ENCODE measurements at regions not wholly inside any gene's neighbourhood (a gene's known extent, or its start where the extent isn't known, plus 50 kb on each side); places are given as distances from the start of the nearest gene placed in this dataset.
"Not testable (repeated sequence)": the region's sequence is repeated elsewhere in the genome, so short reads cannot be mapped to it uniquely, and the experiment has no call there.

GRCh38 chr2:153635494-153635893, 156.9 kb upstream of the RPRM start:
- DNase-seq, result peak; percentile 13

DNA sequence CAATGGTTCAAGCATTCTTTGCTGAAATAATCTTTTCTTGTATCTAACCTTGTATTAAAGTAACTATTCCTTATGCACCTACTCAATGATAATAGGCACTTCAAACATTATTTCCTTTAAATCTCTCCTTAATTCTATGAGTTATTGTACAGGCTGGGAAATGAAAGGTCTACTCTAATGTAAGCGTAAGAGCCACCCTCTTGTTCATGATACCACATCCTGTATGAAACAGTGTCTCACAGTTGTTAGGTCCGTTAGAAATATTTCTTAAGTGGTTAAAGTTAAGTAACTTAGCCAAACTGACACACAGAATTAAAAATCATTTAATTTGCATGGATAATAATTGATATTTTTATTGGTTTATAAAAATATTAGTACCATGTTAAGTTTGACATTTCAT, 162.5 kb upstream of the RPRM start:
- no peak for DNase-seq

GRCh38 chr2:153644955-153645354, 166.4 kb upstream of the RPRM start:
- no peak for DNase-seq

DNA sequence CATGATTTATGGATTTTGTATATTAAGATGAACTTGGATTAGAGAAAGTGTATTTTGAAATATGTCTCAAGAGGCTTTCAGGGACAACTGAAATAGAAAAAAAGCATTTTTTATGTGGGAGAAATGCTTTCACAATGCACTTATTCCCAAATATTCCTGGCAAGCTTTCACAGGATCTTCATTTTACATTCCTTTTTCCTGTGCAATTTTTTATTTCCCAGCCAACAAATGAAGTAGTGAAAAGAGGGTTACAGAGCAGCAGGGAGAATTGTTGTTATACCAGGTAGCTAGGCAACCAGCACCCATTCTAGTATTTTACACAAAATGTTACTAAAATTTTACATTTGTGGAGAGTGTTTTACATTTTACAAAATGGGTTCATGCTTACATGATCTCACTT, 167.0 kb upstream of the RPRM start:
- DNase-seq, result no peak

DNA sequence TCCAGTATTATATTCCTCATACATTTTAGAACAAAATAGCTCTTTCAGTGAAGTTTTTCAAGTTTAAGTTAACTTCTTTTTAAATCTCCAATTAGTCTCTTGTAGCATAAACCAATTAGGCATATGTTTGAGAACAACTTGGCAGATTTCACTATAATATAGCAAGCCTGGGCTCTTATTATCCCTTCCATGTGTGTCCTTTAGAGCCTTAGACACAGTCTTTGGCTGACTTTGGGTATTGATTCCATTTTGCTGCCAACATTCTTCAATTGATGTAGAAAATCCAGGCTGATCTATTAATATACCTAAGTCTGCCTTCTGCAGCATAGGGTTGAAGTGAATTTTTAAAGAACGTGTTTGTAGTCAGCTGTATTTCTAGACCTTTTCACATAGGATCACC, 179.1 kb upstream of the RPRM start:
- no peak for DNase-seq

GRCh38 chr2:153661801-153662200, 183.2 kb upstream of the RPRM start:
- DNase-seq, result no peak

GRCh38 chr2:153663371-153663770, 184.8 kb upstream of the RPRM start:
- no peak for DNase-seq

DNA sequence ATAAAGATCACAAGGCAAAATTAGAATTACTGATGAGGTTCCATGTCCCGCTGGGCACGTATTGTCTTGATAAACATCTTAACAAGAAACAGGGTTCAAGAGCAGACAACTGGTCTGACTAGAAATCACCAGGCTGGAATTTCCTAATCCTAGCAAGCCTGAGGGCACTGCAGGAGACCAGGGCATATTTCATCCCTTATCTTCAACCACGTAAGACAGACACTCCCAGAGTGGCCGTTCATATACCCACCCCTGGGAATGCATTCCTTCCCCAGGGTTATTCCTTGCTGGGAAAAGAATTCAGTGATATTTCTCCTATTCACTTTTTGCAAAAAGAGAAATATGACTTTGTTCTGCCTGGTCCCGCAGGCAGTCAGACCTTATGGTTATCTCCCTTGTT, 185.4 kb upstream of the RPRM start:
- not testable (repeated sequence) for DNase-seq

GRCh38 chr2:153667475-153667874, 188.9 kb upstream of the RPRM start:
- no peak for DNase-seq

GRCh38 chr2:153668923-153669322, 190.4 kb upstream of the RPRM start:
- DNase-seq, result no peak

- DNase-seq, result no peak
Measured at GRCh38 chr2:153710128-153710527, 161.6 kb upstream of the GALNT13 start.

- no peak for DNase-seq
Measured at GRCh38 chr2:153715218-153715850, 156.4 kb upstream of the GALNT13 start.

GRCh38 chr2:153717060-153717459, 154.7 kb upstream of the GALNT13 start:
- DNase-seq, result no peak

- no peak for DNase-seq
Measured at GRCh38 chr2:153739394-153739793, 132.3 kb upstream of the GALNT13 start.

GRCh38 chr2:153761936-153762335, 109.8 kb upstream of the GALNT13 start:
- no peak for DNase-seq

DNA sequence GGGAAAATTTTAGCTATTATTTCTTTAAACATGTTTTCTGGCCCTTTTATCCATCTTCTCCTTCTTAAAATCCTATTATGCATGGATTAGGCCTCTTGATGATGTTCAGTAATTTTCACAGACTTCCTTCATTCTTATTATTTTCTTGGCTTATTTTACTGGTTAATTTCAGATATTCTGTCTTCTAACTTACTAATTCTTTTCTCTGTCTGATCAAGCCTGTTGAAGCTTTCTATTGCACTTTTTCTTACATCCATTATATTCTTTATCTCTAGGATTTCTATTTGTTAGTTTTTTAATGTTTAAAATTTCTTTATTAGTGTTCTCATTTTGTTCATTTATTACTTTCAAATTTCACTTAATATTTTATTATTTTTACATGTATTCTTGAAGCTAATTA, 105.3 kb upstream of the GALNT13 start:
- DNase-seq, result no peak

GRCh38 chr2:153770359-153770991, 101.2 kb upstream of the GALNT13 start:
- peak; percentile 5 for DNase-seq

DNA sequence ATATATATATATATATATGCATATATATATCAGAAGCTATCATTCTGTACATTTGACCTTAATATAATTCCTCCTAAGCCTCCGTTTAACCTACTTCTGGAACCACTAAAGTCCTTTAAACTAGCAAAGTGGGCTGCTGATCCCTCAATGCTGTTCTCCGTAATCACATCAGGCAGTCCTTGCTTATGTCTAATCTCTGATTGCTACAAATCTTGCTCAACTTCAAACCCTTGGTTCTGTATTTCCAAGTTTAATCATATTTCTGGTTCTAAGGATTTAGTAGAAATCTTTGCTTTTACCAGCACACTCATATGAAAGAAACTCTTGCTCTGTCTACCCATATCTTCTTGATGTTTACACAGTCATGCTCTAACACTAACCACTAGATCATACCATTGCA, 91.5 kb upstream of the GALNT13 start:
- no peak for DNase-seq

DNA sequence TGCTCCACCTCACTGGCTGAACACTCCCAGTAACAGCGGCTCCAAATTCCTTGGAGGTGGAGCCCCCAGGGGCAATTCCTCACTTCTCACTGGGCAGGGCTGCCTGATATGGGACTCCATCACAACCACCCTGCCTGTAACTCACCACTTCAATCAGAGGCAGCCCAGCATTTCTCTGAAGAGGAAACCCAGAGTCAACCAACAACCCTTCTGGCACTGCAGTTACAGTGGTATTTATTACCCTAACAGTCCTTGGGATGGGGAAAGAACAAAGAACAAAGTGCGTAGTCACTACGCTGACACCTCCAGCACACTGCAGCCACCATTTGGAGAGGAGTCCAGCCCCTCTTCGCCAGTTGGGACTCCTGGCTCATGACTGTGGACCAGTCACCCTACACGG, 85.7 kb upstream of the GALNT13 start:
- DNase-seq, result no peak

DNA sequence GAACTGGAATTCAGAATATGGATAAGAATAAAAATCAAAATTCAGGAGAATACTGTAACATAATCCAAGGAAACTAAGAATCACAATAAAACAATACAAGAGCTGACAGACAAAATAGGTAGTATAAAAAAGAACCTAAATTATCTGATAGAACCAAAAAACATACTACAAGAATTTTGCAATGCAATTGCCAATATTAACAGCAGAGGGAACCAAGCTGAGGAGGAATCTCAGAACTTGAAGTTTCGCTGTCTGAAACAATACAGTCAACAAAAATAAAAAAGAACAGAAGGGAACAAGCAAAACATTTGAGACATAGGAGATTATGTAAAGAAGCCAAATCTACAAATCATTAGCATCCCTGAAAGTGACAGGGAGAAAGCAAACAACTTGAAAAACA, 84.1 kb upstream of the GALNT13 start:
- DNase-seq, result no peak

- no peak for DNase-seq
Measured at GRCh38 chr2:153802671-153803070, 69.1 kb upstream of the GALNT13 start.

DNA sequence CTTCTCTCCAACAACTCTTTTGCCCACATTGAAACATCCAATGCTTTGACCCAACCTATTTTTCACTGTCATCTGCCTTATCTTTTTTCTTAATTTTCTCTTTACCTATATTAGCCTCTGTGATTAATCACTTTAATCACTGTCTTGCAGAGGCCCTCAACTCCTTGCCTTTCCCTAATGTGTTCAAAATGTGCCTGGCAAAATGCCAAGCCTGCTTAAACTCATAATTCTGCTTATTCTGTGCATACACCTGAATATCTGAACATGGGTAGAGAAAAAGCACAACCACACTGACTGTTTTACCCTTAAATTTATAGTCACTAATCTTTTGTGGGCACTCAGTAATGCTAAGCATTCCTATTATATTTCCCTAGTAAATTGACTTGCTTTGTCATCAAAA, 63.0 kb upstream of the GALNT13 start:
- no peak for DNase-seq

GRCh38 chr2:153811516-153811915, 60.2 kb upstream of the GALNT13 start:
- DNase-seq, result no peak

DNA sequence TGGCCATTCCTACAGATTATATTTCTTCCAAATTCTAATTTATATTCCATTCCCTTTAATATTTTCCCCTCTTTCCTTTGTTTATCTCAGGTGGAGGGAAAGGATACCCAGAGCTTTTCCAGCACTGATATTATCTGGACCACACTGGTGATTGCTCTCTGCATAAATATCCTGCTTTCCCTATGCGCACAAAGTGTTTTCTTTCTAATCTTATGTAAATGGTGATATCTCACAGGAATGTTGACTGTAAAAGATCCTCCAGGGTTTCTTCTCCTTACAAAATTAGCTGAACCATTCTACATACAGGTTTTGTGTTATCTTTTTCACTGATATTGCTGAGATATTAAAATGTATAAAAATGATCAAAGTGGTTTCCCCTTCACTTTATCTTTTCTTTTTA, 59.1 kb upstream of the GALNT13 start:
- no peak for DNase-seq

DNA sequence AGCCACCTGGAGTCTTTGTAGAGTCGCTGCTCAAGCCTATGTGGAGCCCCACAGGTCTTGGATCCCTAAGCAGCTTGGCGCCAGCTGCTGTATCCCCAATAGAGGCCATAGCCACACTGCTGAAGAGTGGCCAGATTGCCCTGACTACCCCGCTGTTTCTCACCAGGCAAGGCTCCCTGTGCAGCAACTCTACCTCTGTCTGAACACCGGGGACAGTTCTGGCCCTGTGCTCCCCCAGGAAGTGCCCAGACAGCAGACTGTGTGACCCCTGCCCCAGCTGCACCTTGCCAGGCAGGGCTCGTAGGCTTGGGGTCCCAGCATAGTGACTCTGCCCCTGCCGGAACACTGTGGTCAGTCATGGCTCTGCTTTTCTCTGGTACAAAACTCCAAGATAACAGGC, 53.5 kb upstream of the GALNT13 start:
- DNase-seq, result no peak
